SK-N-SH treated with all-trans-retinoic acid at 6 μM for 48 hours (cell line): ENCODE measurements at regions not wholly inside any gene's neighbourhood (a gene's known extent, or its start where the extent isn't known, plus 50 kb on each side); places are given as distances from the start of the nearest gene placed in this dataset.

Experiments
- ATAC-seq: fragments of 200-7000 bp; cut with Tn5 transposase; 3 replicates; pipeline ENCODE4 v1.9.1; 2020; ENCODE audit warnings: mild to moderate bottlenecking, moderate library complexity
- ARNTL ChIP-seq: fragments of 450-650 bp; formaldehyde crosslinking; IDR thresholded peaks from 2 replicates; pipeline ENCODE4 v1.5.0; 2020; ENCODE audit warnings: low read depth, mild to moderate bottlenecking, moderate library complexity, borderline replicate concordance
- BACH2 ChIP-seq: fragments of 250-450 bp; sonication (Bioruptor Pico); IDR thresholded peaks from 2 replicates; pipeline ENCODE4 v1.9.0; 2021; ENCODE audit warnings: mild to moderate bottlenecking, borderline replicate concordance
- CREB5 ChIP-seq: fragments of 250-450 bp; sonication (Bioruptor Pico); IDR thresholded peaks from 2 replicates; pipeline ENCODE4 v1.5.1; 2020; ENCODE audit warnings: low read depth, mild to moderate bottlenecking, moderate library complexity
- CSRNP3 ChIP-seq: fragments of 250-450 bp; sonication (Bioruptor Pico); IDR thresholded peaks from 2 replicates; pipeline ENCODE4 v1.5.1; 2021; ENCODE audit warnings: mild to moderate bottlenecking, moderate library complexity
- ESRRG ChIP-seq: fragments of 250-450 bp; sonication (Bioruptor Pico); IDR thresholded peaks from 2 replicates; pipeline ENCODE4 v1.6.1; 2021; ENCODE audit warnings: mild to moderate bottlenecking
- ISL1 ChIP-seq: fragments of 250-450 bp; sonication (Bioruptor Pico); IDR thresholded peaks from 2 replicates; pipeline ENCODE4 v2.1.2; 2022; ENCODE audit warnings: mild to moderate bottlenecking, moderate library complexity
- OSR1 ChIP-seq: fragments of 250-450 bp; sonication (Bioruptor Pico); IDR thresholded peaks from 2 replicates; pipeline ENCODE4 v1.8.0; 2022; ENCODE audit warnings: moderate library complexity, mild to moderate bottlenecking, inconsistent platforms
- PATZ1 ChIP-seq: fragments of 250-450 bp; sonication (Bioruptor Pico); IDR thresholded peaks from 2 replicates; pipeline ENCODE4 v1.8.0; 2020; ENCODE audit warnings: mild to moderate bottlenecking, moderate library complexity, borderline replicate concordance
- POU6F1 ChIP-seq: fragments of 250-450 bp; sonication (Bioruptor Pico); IDR thresholded peaks from 2 replicates; pipeline ENCODE4 v1.8.0; 2021; ENCODE audit warnings: low read depth, mild to moderate bottlenecking, moderate library complexity, borderline replicate concordance
- PPARA ChIP-seq: fragments of 250-450 bp; sonication (Bioruptor Pico); IDR thresholded peaks from 2 replicates; pipeline ENCODE4 v1.5.0; 2020; ENCODE audit warnings: mild to moderate bottlenecking, borderline replicate concordance
- RARB ChIP-seq: fragments of 250-450 bp; sonication (Bioruptor Pico); IDR thresholded peaks from 2 replicates; pipeline ENCODE4 v1.8.0; 2021; ENCODE audit warnings: mild to moderate bottlenecking, moderate library complexity
- SNAI2 ChIP-seq: fragments of 250-450 bp; sonication (Bioruptor Pico); IDR thresholded peaks from 2 replicates; pipeline ENCODE4 v1.5.0; 2020; ENCODE audit warnings: mild to moderate bottlenecking, moderate library complexity
- TCF4 ChIP-seq: fragments of 250-450 bp; sonication (Bioruptor Pico); IDR thresholded peaks from 2 replicates; pipeline ENCODE4 v1.8.0; 2021; ENCODE audit warnings: mild to moderate bottlenecking, moderate library complexity, borderline replicate concordance
- TOX ChIP-seq: fragments of 250-450 bp; sonication (Bioruptor Pico); IDR thresholded peaks from 2 replicates; pipeline ENCODE4 v1.8.0; 2021; ENCODE audit warnings: mild to moderate bottlenecking, moderate library complexity, borderline replicate concordance
- ZC3H10 ChIP-seq: fragments of 250-450 bp; sonication (Bioruptor Pico); IDR thresholded peaks from 2 replicates; pipeline ENCODE4 v1.5.1; 2021; ENCODE audit warnings: mild to moderate bottlenecking, moderate library complexity
- ZFP3 ChIP-seq: fragments of 250-450 bp; sonication (Bioruptor Pico); IDR thresholded peaks from 2 replicates; pipeline ENCODE4 v1.5.0; 2020; ENCODE audit warnings: mild to moderate bottlenecking, moderate library complexity
- ZFP30 ChIP-seq: fragments of 450-650 bp; formaldehyde crosslinking; IDR thresholded peaks from 2 replicates; pipeline ENCODE4 v1.5.0; 2022; ENCODE audit warnings: mild to moderate bottlenecking, moderate library complexity
- ZNF565 ChIP-seq: fragments of 450-650 bp; formaldehyde crosslinking; conservative IDR thresholded peaks from 2 replicates; pipeline ENCODE4 v1.5.0; 2020; ENCODE audit warnings: low read depth, mild to moderate bottlenecking, moderate library complexity
- ZNF8 ChIP-seq: fragments of 450-650 bp; formaldehyde crosslinking; IDR thresholded peaks from 2 replicates; pipeline ENCODE4 v1.5.0; 2020; ENCODE audit warnings: mild to moderate bottlenecking, moderate library complexity
- TF ChIP-seq, protein P1 (sequence below): fragments of 250-450 bp; sonication (Bioruptor Pico); IDR thresholded peaks from 2 replicates; pipeline ENCODE4 v1.5.0; 2020; ENCODE audit warnings: mild to moderate bottlenecking, moderate library complexity

DNA sequence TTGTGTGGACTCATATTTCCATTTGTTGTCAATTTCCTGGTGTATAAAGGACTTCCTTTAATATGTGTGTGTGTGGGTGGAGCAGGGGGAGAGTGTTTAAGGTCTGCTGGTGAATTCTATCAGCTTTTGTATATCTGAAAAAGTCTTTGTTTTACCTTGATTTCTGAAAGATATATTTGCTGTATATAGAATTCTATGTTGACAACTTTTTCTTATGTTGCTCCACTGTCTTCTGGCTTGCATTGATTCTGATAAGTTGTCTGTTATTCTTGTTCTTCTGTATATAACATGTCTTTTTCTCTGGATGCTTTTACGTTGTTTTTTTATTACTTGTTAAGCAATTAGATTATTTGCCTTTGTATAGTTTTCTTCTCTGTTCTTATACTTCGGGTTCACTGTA, 90.0 kb upstream of the CEP162 start:
- TF ChIP-seq OSR1 (CRISPR knock-in tag): no peak

DNA sequence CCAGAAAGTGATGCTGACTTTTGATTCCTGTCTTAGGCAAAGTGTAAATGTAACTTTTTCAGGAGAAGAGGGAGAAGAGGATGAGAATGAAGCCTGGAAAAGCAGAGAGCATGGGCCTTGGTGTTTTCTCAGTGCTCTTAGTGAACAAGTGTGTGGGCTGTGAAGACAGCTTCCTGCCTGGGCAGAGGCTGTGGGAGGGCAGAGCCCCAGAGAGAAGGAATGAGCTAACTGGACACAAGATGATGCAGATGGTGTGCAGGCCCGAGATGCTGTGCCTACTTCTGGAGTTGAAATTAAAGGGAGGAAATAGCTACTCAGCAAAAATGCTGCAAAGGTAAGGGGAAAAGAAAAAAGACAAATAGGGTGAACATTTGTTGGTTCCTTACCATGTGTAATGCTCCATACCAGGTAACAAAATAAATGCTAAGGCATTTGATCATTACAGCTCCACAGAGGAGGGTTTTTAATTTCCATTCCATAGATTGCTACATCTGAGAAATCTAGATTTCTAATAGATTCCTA, 87.0 kb upstream of the CEP162 start:
- no peak for ATAC-seq
- TF ChIP-seq ESRRG (CRISPR knock-in tag) (no peak), ZNF8 (CRISPR knock-in tag) (no peak), OSR1 (CRISPR knock-in tag) (no peak), CSRNP3 (no peak), RARB (CRISPR knock-in tag) (no peak), ARNTL (CRISPR knock-in tag) (no peak), PATZ1 (CRISPR knock-in tag) (no peak), BACH2 (no peak), CREB5 (CRISPR knock-in tag) (no peak), SNAI2 (no peak), POU6F1 (CRISPR knock-in tag) (no peak), ZFP30 (no peak), TOX (CRISPR knock-in tag) (no peak), ISL1 (CRISPR knock-in tag) (no peak), TCF4 (CRISPR knock-in tag) (no peak), ZFP3 (CRISPR knock-in tag) (no peak), ZNF565 (CRISPR knock-in tag) (no peak)
- TF ChIP-seq, protein P1, sequence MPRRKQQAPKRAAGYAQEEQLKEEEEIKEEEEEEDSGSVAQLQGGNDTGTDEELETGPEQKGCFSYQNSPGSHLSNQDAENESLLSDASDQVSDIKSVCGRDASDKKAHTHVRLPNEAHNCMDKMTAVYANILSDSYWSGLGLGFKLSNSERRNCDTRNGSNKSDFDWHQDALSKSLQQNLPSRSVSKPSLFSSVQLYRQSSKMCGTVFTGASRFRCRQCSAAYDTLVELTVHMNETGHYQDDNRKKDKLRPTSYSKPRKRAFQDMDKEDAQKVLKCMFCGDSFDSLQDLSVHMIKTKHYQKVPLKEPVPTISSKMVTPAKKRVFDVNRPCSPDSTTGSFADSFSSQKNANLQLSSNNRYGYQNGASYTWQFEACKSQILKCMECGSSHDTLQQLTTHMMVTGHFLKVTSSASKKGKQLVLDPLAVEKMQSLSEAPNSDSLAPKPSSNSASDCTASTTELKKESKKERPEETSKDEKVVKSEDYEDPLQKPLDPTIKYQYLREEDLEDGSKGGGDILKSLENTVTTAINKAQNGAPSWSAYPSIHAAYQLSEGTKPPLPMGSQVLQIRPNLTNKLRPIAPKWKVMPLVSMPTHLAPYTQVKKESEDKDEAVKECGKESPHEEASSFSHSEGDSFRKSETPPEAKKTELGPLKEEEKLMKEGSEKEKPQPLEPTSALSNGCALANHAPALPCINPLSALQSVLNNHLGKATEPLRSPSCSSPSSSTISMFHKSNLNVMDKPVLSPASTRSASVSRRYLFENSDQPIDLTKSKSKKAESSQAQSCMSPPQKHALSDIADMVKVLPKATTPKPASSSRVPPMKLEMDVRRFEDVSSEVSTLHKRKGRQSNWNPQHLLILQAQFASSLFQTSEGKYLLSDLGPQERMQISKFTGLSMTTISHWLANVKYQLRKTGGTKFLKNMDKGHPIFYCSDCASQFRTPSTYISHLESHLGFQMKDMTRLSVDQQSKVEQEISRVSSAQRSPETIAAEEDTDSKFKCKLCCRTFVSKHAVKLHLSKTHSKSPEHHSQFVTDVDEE (CRISPR knock-in tag): no peak

More for the DNA sequence above, 90.0 kb upstream of the CEP162 start:
- no peak for ATAC-seq

DNA sequence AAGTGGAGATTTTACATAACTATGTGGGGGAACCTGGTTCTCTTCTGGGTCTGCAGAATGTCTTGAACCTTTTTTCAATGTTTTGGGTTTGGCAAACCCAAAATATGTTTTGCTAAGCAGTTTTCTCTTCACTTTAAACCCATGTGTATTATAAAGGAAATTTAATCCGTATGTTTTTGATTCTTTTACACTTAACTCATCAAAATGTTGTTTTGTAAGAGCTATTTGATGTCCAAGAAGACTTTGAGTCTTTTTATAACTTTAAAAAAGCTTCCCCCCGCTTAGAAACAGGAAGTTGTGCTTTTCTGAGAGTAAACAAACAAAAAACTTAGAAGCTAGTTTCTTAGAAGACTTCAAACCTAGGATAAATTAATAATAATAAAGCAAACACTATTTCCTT, 81.9 kb upstream of the CEP162 start:
- no peak for ATAC-seq
- TF ChIP-seq PPARA (CRISPR knock-in tag): no peak
- no peak for TF ChIP-seq ZNF565 (CRISPR knock-in tag)
- no peak for TF ChIP-seq ZC3H10 (CRISPR knock-in tag)
- no peak for TF ChIP-seq CSRNP3
- TF ChIP-seq TOX (CRISPR knock-in tag): no peak
- TF ChIP-seq ZFP3 (CRISPR knock-in tag): no peak
- no peak for TF ChIP-seq ESRRG (CRISPR knock-in tag)
- TF ChIP-seq POU6F1 (CRISPR knock-in tag): no peak
